Chondrocyte (in vitro differentiated cells): ENCODE measurements at regions not wholly inside any gene's neighbourhood (a gene's known extent, or its start where the extent isn't known, plus 50 kb on each side); places are given as distances from the start of the nearest gene placed in this dataset.
A peak's percentile ranks its signal among the peaks of the same experiment; 100 is the strongest.

Experiments used
- DNase-seq: peaks from one replicate; pipeline ENCODE4 v3.0.0; 2021; ENCODE audit warnings: mixed read lengths, low spot score
- H3K27ac Mint-ChIP-seq: one replicate; pipeline ENCODE4 v1.8.0; 2021; ENCODE audit warnings: mild to moderate bottlenecking, moderate library complexity, mixed read lengths; ENCODE audit not compliant: unreplicated experiment
- H3K27me3 Mint-ChIP-seq: 2 replicates; pipeline ENCODE4 v1.8.0; 2021; ENCODE audit warnings: low read depth, mixed read lengths
- H3K36me3 Mint-ChIP-seq: 2 replicates; pipeline ENCODE4 v1.8.0; 2021; ENCODE audit warnings: low read depth, mixed read lengths
- H3K4me1 Mint-ChIP-seq: 2 replicates; pipeline ENCODE4 v1.8.0; 2021; ENCODE audit warnings: low read depth, mild to moderate bottlenecking, mixed read lengths
- H3K4me3 Mint-ChIP-seq: one replicate; pipeline ENCODE4 v1.8.0; 2021; ENCODE audit warnings: mild to moderate bottlenecking, moderate library complexity, mixed read lengths; ENCODE audit not compliant: unreplicated experiment
- H3K9me3 Mint-ChIP-seq: 2 replicates; pipeline ENCODE4 v1.8.0; 2021; ENCODE audit warnings: low read depth, mixed read lengths
- TF ChIP-seq, protein P1 (sequence below): fragments of 200-600 bp; sonication (generic); IDR thresholded peaks from 2 replicates; pipeline ENCODE4 v1.5.0; 2021; ENCODE audit warnings: antibody characterized with exemption, mild to moderate bottlenecking, moderate library complexity

DNA sequence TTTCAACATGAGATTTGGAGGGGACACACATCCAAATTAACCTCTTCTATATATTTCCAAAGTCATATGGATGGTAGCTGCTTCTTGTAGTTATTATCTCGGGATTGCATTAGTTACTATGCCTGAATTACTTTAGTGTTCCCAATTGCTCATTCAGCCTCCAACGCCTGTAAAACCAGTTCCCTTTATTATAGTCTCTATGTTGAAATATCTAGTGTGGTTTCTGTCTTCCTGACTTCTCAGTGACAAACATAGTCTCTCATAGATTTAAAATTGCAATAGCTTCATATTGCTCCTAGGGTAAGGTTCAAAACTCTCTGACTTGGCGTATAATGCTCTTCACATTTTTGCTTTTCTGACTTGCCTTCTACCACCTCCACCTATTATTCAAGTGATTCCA is 366.4 kb downstream of the CASP12 start:
- H3K4me3 Mint-ChIP-seq, result no peak overlapping the region
- no peak for DNase-seq
- TF ChIP-seq, protein P1, sequence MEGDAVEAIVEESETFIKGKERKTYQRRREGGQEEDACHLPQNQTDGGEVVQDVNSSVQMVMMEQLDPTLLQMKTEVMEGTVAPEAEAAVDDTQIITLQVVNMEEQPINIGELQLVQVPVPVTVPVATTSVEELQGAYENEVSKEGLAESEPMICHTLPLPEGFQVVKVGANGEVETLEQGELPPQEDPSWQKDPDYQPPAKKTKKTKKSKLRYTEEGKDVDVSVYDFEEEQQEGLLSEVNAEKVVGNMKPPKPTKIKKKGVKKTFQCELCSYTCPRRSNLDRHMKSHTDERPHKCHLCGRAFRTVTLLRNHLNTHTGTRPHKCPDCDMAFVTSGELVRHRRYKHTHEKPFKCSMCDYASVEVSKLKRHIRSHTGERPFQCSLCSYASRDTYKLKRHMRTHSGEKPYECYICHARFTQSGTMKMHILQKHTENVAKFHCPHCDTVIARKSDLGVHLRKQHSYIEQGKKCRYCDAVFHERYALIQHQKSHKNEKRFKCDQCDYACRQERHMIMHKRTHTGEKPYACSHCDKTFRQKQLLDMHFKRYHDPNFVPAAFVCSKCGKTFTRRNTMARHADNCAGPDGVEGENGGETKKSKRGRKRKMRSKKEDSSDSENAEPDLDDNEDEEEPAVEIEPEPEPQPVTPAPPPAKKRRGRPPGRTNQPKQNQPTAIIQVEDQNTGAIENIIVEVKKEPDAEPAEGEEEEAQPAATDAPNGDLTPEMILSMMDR, result no peak
- H3K27ac Mint-ChIP-seq, result no peak overlapping the region
- H3K9me3 Mint-ChIP-seq, result no peaks in the 10 kb centered on the region
- H3K27me3 Mint-ChIP-seq, result peaks cover 3% of the 10 kb centered on the region
- no peaks in the 10 kb centered on the region for H3K36me3 Mint-ChIP-seq
- H3K4me1 Mint-ChIP-seq, result peaks cover 2% of the 10 kb centered on the region

DNA sequence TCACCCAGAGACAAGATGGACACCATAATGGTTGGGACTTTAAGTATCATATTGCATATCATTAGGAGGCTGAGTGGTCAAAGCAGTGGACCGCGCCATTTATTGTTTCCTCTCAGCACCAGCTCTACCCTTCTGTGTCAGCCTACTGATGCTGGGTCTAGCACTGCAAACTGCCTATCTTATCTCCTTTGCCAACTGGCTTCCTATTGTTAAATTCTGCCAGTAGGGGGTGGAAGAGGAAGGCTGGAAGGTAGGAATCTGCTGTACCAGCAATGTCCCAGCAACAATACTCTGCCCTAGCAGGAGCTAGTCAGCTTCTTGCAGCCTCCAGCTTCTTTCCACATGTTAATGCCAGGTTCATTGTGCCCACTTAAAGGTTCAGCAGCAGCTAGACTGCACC is 367.1 kb upstream of the PDGFD start:
- DNase-seq, result no peak
- no peak overlapping the region for H3K27ac Mint-ChIP-seq
- no peaks in the 10 kb centered on the region for H3K36me3 Mint-ChIP-seq
- no peaks in the 10 kb centered on the region for H3K9me3 Mint-ChIP-seq
- no peak overlapping the region for H3K4me3 Mint-ChIP-seq
- H3K4me1 Mint-ChIP-seq, result peaks cover 2% of the 10 kb centered on the region
- H3K27me3 Mint-ChIP-seq, result peaks cover 3% of the 10 kb centered on the region
- TF ChIP-seq, protein P1, result peak; percentile 30

DNA sequence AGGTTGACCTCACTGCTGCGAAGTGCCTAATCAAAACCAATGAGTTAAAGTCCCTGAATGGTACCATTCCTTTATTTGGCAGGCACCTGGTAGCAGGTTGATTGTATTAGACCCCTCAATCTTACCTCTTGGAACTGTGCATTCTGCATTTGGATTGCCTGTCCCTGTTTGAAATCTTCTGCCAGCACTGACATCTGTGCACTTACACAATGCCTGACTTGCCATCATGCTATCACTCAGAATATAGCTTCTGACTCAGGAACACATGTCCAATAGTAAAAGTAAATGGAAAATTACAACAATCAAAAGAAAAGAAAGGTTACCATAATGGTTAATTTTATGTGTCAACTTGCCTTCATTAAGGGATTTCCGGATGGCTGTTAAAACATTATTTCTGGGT is 366.0 kb upstream of the PDGFD start:
- Mint-ChIP-seq H3K27ac (no peak overlapping the region), H3K36me3 (no peaks in the 10 kb centered on the region), H3K4me3 (no peak overlapping the region), H3K27me3 (peaks cover 3% of the 10 kb centered on the region), H3K4me1 (peaks cover 2% of the 10 kb centered on the region), H3K9me3 (no peaks in the 10 kb centered on the region)
- TF ChIP-seq, protein P1, result no peak
- DNase-seq, result no peak

DNA sequence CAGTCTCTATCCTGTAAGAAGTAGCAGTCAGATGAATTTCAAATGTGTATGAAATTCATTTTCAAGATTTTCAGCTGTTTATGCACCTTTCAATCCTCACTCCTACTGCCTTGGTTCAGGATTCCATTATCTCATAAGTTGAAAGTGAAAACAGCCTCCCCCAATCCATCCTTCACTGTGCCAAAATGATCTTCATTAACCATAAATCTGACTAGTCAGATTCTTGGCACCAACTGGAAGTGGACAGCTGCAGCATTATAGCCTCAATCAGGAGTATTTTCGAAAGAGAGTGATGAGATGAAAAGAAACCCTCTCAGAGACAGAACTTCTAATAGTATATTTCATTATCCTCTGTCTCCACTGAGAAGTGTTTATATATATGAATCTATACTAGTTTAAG is 365.3 kb upstream of the PDGFD start:
- Mint-ChIP-seq H3K27ac (no peak overlapping the region), H3K9me3 (no peaks in the 10 kb centered on the region), H3K27me3 (peaks cover 3% of the 10 kb centered on the region), H3K4me3 (no peak overlapping the region), H3K4me1 (peaks cover under 1% of the 10 kb centered on the region), H3K36me3 (no peaks in the 10 kb centered on the region)
- TF ChIP-seq, protein P1, result no peak
- no peak for DNase-seq

DNA sequence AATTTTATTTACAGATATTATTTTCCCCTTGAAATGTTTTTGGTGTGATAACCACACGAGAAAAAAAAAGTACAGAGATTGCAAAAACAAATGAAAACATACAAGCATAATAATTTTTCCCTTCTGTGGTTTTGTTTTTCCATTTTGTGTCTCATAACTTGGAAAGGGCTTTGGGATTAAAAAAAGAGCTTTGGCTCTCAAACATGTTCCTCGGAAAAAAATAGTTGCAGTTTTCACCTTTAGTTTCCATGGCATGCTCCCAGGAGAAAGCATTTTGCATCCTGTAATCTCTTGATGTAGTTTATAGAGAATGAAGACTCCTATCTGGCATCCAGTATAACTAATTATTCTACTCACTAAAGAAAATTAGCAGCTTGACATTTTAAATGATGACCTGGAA is 362.1 kb upstream of the PDGFD start:
- Mint-ChIP-seq H3K9me3 (no peaks in the 10 kb centered on the region), H3K4me3 (no peak overlapping the region), H3K27me3 (peaks cover 3% of the 10 kb centered on the region), H3K27ac (no peak overlapping the region), H3K4me1 (no peaks in the 10 kb centered on the region), H3K36me3 (no peaks in the 10 kb centered on the region)
- DNase-seq, result no peak
- TF ChIP-seq, protein P1, result no peak
